ENCODE measurements at regions not wholly inside any gene's neighbourhood (a gene's known extent, or its start where the extent isn't known, plus 50 kb on each side); places are given as distances from the start of the nearest gene placed in this dataset.

- TF ChIP-seq YY1 (IDR thresholded peaks at IDR 0.05; ENCODE audit: borderline replicate concordance in 1 of 3, control insufficient read depth in 1 of 3, extremely low read depth in 1 of 3, insufficient read depth in 3 of 3, insufficient read length in 1 of 3, insufficient replicate concordance in 2 of 3, low read depth in 1 of 3, low read length in 2 of 3) (no peak), ZNF41 (CRISPR knock-in tag; conservative IDR thresholded peaks at IDR 0.05) (no peak), ZNF134 (CRISPR knock-in tag; conservative IDR thresholded peaks at IDR 0.05) (no peak), MLX (CRISPR knock-in tag; conservative IDR thresholded peaks at IDR 0.05) (no peak), HIVEP1 (CRISPR knock-in tag; IDR thresholded peaks at IDR 0.05) (no peak), SMC3 (conservative IDR thresholded peaks at IDR 0.05; ENCODE audit: insufficient read depth, low read depth, low read length) (no peak), TCF7L2 (IDR thresholded peaks at IDR 0.05; ENCODE audit: low read depth, low read length) (no peak)
Measured at GRCh38 chr4:107182347-107182746, 146.2 kb upstream of the DKK2 start (continued).

GRCh38 chr4:107166873-107167450 is 130.8 kb upstream of the DKK2 start:
- no peak overlapping the region for H3K4me3 ChIP-seq
- ChIA-PET CTCF (ENCODE audit: low intra/inter-chr PET ratio) (no interaction called here), POLR2A (no interaction called here)
- no peak for FAIRE-seq
- H4K20me1 ChIP-seq (replicated peaks; ENCODE audit: control insufficient read depth, insufficient read depth, low read length): no peaks in the 10 kb centered on the region
- no peak overlapping the region for H2AFZ ChIP-seq (ENCODE audit: low read depth, low read length)
- no TSS peak for BruUV-seq (replicated peaks)
- intact Hi-C loops (cut with micrococcal nuclease): no loop called here
- in situ Hi-C loops (cut with MboI): no loop called here
- no peaks in the 10 kb centered on the region for H3K9me3 ChIP-seq (replicated peaks; ENCODE audit: control insufficient read depth, insufficient read depth, low read depth, low read length)
- H3K79me2 ChIP-seq (ENCODE audit: control insufficient read depth, insufficient read depth, low read length): no peaks in the 10 kb centered on the region
- DNase-seq (ENCODE audit: extremely low read depth in 1 of 4, low spot score in 3 of 4): no peak
- 0% methylated on average over 1 of the region's 1 CpG for WGBS (ENCODE audit: insufficient coverage, low coverage, missing lambda C conversion rate)
- TF ChIP-seq POLR2H (tag; IDR thresholded peaks at IDR 0.05; ENCODE audit: low read depth) (no peak), ZNF431 (CRISPR knock-in tag; IDR thresholded peaks at IDR 0.05) (no peak), NCOA6 (IDR thresholded peaks at IDR 0.05) (no peak), MECOM (CRISPR knock-in tag; IDR thresholded peaks at IDR 0.05) (no peak), PPARD (CRISPR knock-in tag; IDR thresholded peaks at IDR 0.05) (no peak), ZNF143 (CRISPR knock-in tag; IDR thresholded peaks at IDR 0.05) (no peak), PKNOX1 (IDR thresholded peaks at IDR 0.05) (no peak), NFXL1 (CRISPR knock-in tag; IDR thresholded peaks at IDR 0.05) (no peak), ZFP91 (CRISPR knock-in tag; IDR thresholded peaks at IDR 0.05) (no peak), U2AF2 (optimal IDR thresholded peaks at IDR 0.05; ENCODE audit: low read depth, low read length) (no peak)
- no peak for ATAC-seq
- no peaks in the 10 kb centered on the region for H3K27me3 ChIP-seq (ENCODE audit: control insufficient read depth in 2 of 2, insufficient read depth in 2 of 2, low read length in 2 of 2)
- H3K9ac ChIP-seq (ENCODE audit: insufficient read depth in 1 of 2, low read depth in 2 of 2, low read length in 2 of 2): no peak overlapping the region
- H3K36me3 ChIP-seq (ENCODE audit: control insufficient read depth, insufficient read depth, low read length): no peaks in the 10 kb centered on the region
- no peak overlapping the region for H3K27ac ChIP-seq (ENCODE audit: extremely low read depth, low read depth, low read length)
- H3K9me1 ChIP-seq (ENCODE audit: control insufficient read depth, insufficient read depth, low read length): no peaks in the 10 kb centered on the region
- H3K4me1 ChIP-seq (replicated peaks in 1 of 2; ENCODE audit: control insufficient read depth in 2 of 2, insufficient read depth in 2 of 2, low read length in 2 of 2): no peaks in the 10 kb centered on the region
- H3K4me2 ChIP-seq (ENCODE audit: insufficient read depth, low read length): no peak overlapping the region

Measured in K562 (cell line).